Ishikawa (cell line): ENCODE measurements at regions not wholly inside any gene's neighbourhood (a gene's known extent, or its start where the extent isn't known, plus 50 kb on each side); places are given as distances from the start of the nearest gene placed in this dataset.

Source experiments
- EP300 ChIP-seq: IDR thresholded peaks from 2 replicates; pipeline ENCODE4 v1.6.1; 2012; ENCODE audit warnings: borderline replicate concordance
- FOXM1 ChIP-seq: IDR thresholded peaks from 2 replicates; pipeline ENCODE4 v1.6.1; 2012; ENCODE audit warnings: low read depth, borderline replicate concordance
- REST ChIP-seq: IDR thresholded peaks from 2 replicates; pipeline ENCODE4 v1.6.1; 2012; ENCODE audit warnings: low read depth, mild to moderate bottlenecking
- YY1 ChIP-seq: IDR thresholded peaks from 2 replicates; pipeline ENCODE4 v1.6.1; 2012; ENCODE audit warnings: low read depth
- ZBTB7A ChIP-seq: IDR thresholded peaks from 2 replicates; pipeline ENCODE4 v1.6.1; 2012; ENCODE audit warnings: low read depth

DNA sequence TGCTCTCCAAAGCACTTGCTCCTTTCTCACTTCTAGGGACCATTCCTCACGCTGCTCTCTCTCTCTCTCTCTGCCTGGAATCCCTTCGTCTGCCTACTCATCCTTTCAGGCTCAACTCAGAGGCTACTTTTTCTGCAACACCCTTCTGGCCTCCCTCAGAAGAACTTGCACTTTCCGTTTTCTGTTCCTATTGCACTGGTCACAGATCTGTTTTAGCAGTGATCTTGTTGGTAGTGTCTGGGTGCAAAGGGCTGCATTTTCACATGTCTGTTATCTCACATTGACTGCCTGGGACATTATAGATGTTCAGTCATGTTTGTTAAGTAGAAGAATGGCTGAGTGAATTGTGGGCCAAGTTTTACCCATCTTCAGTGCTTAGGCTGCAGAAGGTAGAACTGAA, 63.5 kb downstream of the RIN2 start:
- TF ChIP-seq EP300 (no peak), YY1 (no peak), ZBTB7A (no peak), FOXM1 (no peak), REST (no peak)
